Neural progenitor cell (in vitro differentiated cells): ENCODE measurements at regions not wholly inside any gene's neighbourhood (a gene's known extent, or its start where the extent isn't known, plus 50 kb on each side); places are given as distances from the start of the nearest gene placed in this dataset.

Experiments
- DNase-seq: peaks from one replicate; pipeline ENCODE4 v3.0.0-alpha.2; 2016; ENCODE audit warnings: low spot score
- H2AFZ ChIP-seq: fragments of 200-600 bp; sonication (generic); replicated peaks from 2 replicates; pipeline ENCODE4 v1.6.1; 2016; ENCODE audit warnings: antibody characterized with exemption
- H3F3A ChIP-seq: fragments of 200-600 bp; sonication (generic); 2 replicates; pipeline ENCODE4 v1.6.1; 2016; ENCODE audit warnings: antibody characterized with exemption, low read depth
- H3K27ac ChIP-seq: fragments of 200-600 bp; sonication (generic); 2 replicates; pipeline ENCODE4 v1.5.1; 2016; ENCODE audit warnings: mild to moderate bottlenecking
- H3K27me3 ChIP-seq: fragments of 200-600 bp; sonication (generic); 2 replicates; pipeline ENCODE4 v1.6.1; 2016; ENCODE audit warnings: mild to moderate bottlenecking, moderate library complexity
- H3K36me3 ChIP-seq: fragments of 200-600 bp; sonication (generic); 2 replicates; pipeline ENCODE4 v1.5.1; 2016
- H3K4me1 ChIP-seq: fragments of 200-600 bp; sonication (generic); 2 replicates; pipeline ENCODE4 v1.6.1; 2016; ENCODE audit warnings: mixed run types
- H3K4me2 ChIP-seq: fragments of 200-600 bp; sonication (generic); 2 replicates; pipeline ENCODE4 v1.6.1; 2016
- H3K4me3 ChIP-seq: fragments of 200-600 bp; sonication (generic); 2 replicates; pipeline ENCODE4 v1.5.1; 2016
- H3K79me2 ChIP-seq: fragments of 200-600 bp; sonication (generic); 2 replicates; pipeline ENCODE4 v1.6.1; 2016; ENCODE audit warnings: low read depth
- H3K9ac ChIP-seq: fragments of 200-600 bp; sonication (generic); 2 replicates; pipeline ENCODE4 v1.6.1; 2016
- H3K9me3 ChIP-seq: fragments of 200-600 bp; sonication (generic); 2 replicates; pipeline ENCODE4 v1.5.1; 2016; ENCODE audit warnings: low read depth
- H4K20me1 ChIP-seq: fragments of 200-600 bp; sonication (generic); 2 replicates; pipeline ENCODE4 v1.6.1; 2016; ENCODE audit warnings: low read depth
- H3K27ac Mint-ChIP-seq: 3 replicates; pipeline ENCODE4 v1.8.0; 2021; ENCODE audit warnings: mixed read lengths
- H3K27me3 Mint-ChIP-seq: 2 replicates; pipeline ENCODE4 v1.8.0; 2022; ENCODE audit warnings: low read depth, mild to moderate bottlenecking, inconsistent platforms, moderate library complexity, mixed read lengths; ENCODE audit not compliant: insufficient read depth
- H3K36me3 Mint-ChIP-seq: 3 replicates; pipeline ENCODE4 v1.8.0; 2021; ENCODE audit warnings: mixed read lengths
- H3K4me1 Mint-ChIP-seq: 3 replicates; pipeline ENCODE4 v1.8.0; 2021; ENCODE audit warnings: mixed read lengths
- H3K4me3 Mint-ChIP-seq: 3 replicates; pipeline ENCODE4 v1.8.0; 2021; ENCODE audit warnings: mild to moderate bottlenecking, moderate library complexity, mixed read lengths
- H3K9me3 Mint-ChIP-seq: 3 replicates; pipeline ENCODE4 v1.8.0; 2020; ENCODE audit warnings: mixed read lengths
- EZH2 ChIP-seq: fragments of 200-600 bp; sonication (generic); IDR thresholded peaks from 2 replicates; pipeline ENCODE4 v1.6.1; 2017; ENCODE audit warnings: antibody characterized with exemption, mild to moderate bottlenecking, moderate library complexity
- EZH2phosphoT487 ChIP-seq: fragments of 200-600 bp; sonication (generic); IDR thresholded peaks from 2 replicates; pipeline ENCODE4 v1.6.1; 2017; ENCODE audit warnings: antibody characterized with exemption
- TF ChIP-seq, protein P1 (sequence below): fragments of 200-600 bp; sonication (generic); IDR thresholded peaks from 2 replicates; pipeline ENCODE4 v1.5.1; 2017; ENCODE audit warnings: antibody characterized with exemption, mild to moderate bottlenecking

GRCh38 chr5:158436271-158437065, 577.5 kb upstream of the CLINT1 start:
- Mint-ChIP-seq H3K4me3 (no peak overlapping the region), H3K36me3 (no peaks in the 10 kb centered on the region), H3K9me3 (peaks cover 5% of the 10 kb centered on the region), H3K27me3 (peaks cover 7% of the 10 kb centered on the region), H3K4me1 (no peaks in the 10 kb centered on the region), H3K27ac (no peak overlapping the region)
- H3K4me1 ChIP-seq = no peaks in the 10 kb centered on the region
- H4K20me1 ChIP-seq = no peaks in the 10 kb centered on the region
- no peak overlapping the region for H3K4me2 ChIP-seq
- H3F3A ChIP-seq = no peaks in the 10 kb centered on the region
- no peaks in the 10 kb centered on the region for H3K79me2 ChIP-seq
- H3K27me3 ChIP-seq = no peaks in the 10 kb centered on the region
- TF ChIP-seq EZH2phosphoT487 (no peak), EZH2 (no peak)
- TF ChIP-seq, protein P1, sequence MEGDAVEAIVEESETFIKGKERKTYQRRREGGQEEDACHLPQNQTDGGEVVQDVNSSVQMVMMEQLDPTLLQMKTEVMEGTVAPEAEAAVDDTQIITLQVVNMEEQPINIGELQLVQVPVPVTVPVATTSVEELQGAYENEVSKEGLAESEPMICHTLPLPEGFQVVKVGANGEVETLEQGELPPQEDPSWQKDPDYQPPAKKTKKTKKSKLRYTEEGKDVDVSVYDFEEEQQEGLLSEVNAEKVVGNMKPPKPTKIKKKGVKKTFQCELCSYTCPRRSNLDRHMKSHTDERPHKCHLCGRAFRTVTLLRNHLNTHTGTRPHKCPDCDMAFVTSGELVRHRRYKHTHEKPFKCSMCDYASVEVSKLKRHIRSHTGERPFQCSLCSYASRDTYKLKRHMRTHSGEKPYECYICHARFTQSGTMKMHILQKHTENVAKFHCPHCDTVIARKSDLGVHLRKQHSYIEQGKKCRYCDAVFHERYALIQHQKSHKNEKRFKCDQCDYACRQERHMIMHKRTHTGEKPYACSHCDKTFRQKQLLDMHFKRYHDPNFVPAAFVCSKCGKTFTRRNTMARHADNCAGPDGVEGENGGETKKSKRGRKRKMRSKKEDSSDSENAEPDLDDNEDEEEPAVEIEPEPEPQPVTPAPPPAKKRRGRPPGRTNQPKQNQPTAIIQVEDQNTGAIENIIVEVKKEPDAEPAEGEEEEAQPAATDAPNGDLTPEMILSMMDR = no peak
- DNase-seq = no peak
- no peak overlapping the region for H3K27ac ChIP-seq
- H3K36me3 ChIP-seq = no peaks in the 10 kb centered on the region
- no peak overlapping the region for H2AFZ ChIP-seq
- no peak overlapping the region for H3K9ac ChIP-seq
- no peaks in the 10 kb centered on the region for H3K9me3 ChIP-seq
- no peak overlapping the region for H3K4me3 ChIP-seq

DNA sequence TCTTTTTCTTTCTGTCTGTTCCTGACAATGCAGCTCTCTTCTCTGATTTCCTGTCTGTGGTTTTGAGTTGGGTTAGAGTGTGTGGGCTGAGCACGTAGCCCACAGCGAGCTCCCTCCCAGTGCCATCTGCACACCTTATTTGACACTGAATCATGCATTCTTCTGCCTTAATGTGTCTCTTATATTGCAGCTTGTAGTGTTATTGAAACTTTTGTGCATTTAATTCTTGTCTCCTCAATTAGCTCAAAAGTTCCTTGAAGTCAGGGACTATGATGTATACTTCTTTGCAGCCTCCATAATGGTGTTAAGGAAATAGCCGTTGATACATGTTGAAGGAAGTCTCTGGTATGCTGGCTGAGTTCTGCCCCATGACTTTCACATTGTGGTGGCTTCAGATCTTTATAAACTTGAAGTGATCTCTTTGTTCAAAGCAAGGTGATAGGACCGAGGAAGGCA, 576.2 kb upstream of the CLINT1 start:
- Histone ChIP-seq H3K4me3 (no peak overlapping the region), H3K27ac (no peak overlapping the region), H3K9me3 (no peaks in the 10 kb centered on the region), H3K4me1 (no peaks in the 10 kb centered on the region), H2AFZ (no peak overlapping the region), H3K4me2 (no peak overlapping the region), H3K27me3 (no peaks in the 10 kb centered on the region), H3K36me3 (no peaks in the 10 kb centered on the region), H3F3A (no peaks in the 10 kb centered on the region), H3K79me2 (no peaks in the 10 kb centered on the region), H4K20me1 (no peaks in the 10 kb centered on the region), H3K9ac (no peak overlapping the region)
- no peaks in the 10 kb centered on the region for H3K36me3 Mint-ChIP-seq
- H3K27ac Mint-ChIP-seq = no peak overlapping the region
- no peak for DNase-seq
- no peak for TF ChIP-seq EZH2phosphoT487
- TF ChIP-seq, protein P1 = no peak
- TF ChIP-seq EZH2 = no peak
- peaks cover 7% of the 10 kb centered on the region for H3K27me3 Mint-ChIP-seq
- H3K4me3 Mint-ChIP-seq = no peak overlapping the region
- H3K4me1 Mint-ChIP-seq = no peaks in the 10 kb centered on the region
- H3K9me3 Mint-ChIP-seq = no peaks in the 10 kb centered on the region

GRCh38 chr5:158434749-158435148, 575.8 kb upstream of the CLINT1 start:
- Mint-ChIP-seq H3K36me3 (no peaks in the 10 kb centered on the region), H3K27ac (no peak overlapping the region), H3K27me3 (peaks cover 7% of the 10 kb centered on the region), H3K4me1 (no peaks in the 10 kb centered on the region), H3K4me3 (no peak overlapping the region), H3K9me3 (peaks cover 2% of the 10 kb centered on the region)
- Histone ChIP-seq H3K4me3 (no peak overlapping the region), H3K4me1 (no peaks in the 10 kb centered on the region), H2AFZ (no peak overlapping the region), H3K9me3 (no peaks in the 10 kb centered on the region), H3K36me3 (no peaks in the 10 kb centered on the region), H3K9ac (no peak overlapping the region), H3K27me3 (no peaks in the 10 kb centered on the region), H3K79me2 (no peaks in the 10 kb centered on the region), H4K20me1 (no peaks in the 10 kb centered on the region), H3K4me2 (no peak overlapping the region), H3F3A (no peaks in the 10 kb centered on the region), H3K27ac (no peak overlapping the region)
- TF ChIP-seq, protein P1 = no peak
- TF ChIP-seq EZH2phosphoT487 (no peak), EZH2 (no peak)
- DNase-seq = no peak
